ENCODE measurements at regions not wholly inside any gene's neighbourhood (a gene's known extent, or its start where the extent isn't known, plus 50 kb on each side); places are given as distances from the start of the nearest gene placed in this dataset.

DNA sequence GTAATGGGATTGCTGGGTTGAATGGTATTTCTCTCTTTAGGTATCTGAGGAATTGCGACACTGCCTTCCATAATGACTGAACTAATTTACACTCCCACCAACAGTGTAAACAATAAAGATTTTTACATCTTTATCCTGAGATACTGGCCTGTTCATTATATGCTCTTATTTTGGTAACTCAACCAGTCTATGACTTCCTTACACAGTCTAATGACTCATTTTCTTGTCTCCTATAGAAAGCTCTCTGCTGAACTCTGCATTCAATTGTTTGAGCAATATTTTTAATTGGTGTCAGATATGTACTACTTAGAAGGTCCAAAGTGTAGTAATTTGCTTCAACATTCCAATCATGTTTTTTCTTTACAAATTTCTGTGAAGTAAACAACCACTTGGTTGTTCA lies 1351.8 kb downstream of the FSCB start:
- Histone ChIP-seq H3K27ac (no peak overlapping the region), H3K4me1 (no peaks in the 10 kb centered on the region), H3K9me3 (no peaks in the 10 kb centered on the region), H3K27me3 (no peaks in the 10 kb centered on the region), H3K36me3 (no peaks in the 10 kb centered on the region), H3K4me3 (no peak overlapping the region)
- TF ChIP-seq, protein P1, sequence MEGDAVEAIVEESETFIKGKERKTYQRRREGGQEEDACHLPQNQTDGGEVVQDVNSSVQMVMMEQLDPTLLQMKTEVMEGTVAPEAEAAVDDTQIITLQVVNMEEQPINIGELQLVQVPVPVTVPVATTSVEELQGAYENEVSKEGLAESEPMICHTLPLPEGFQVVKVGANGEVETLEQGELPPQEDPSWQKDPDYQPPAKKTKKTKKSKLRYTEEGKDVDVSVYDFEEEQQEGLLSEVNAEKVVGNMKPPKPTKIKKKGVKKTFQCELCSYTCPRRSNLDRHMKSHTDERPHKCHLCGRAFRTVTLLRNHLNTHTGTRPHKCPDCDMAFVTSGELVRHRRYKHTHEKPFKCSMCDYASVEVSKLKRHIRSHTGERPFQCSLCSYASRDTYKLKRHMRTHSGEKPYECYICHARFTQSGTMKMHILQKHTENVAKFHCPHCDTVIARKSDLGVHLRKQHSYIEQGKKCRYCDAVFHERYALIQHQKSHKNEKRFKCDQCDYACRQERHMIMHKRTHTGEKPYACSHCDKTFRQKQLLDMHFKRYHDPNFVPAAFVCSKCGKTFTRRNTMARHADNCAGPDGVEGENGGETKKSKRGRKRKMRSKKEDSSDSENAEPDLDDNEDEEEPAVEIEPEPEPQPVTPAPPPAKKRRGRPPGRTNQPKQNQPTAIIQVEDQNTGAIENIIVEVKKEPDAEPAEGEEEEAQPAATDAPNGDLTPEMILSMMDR (IDR thresholded peaks at IDR 0.05) = no peak
- no peak for ATAC-seq
- intact Hi-C loops (cut with DNase I) = no loop called here
- WGBS, 4 donors = 82 to 96% (median 94%) methylated on average over 1 of the region's 1 CpG
- no peak for DNase-seq

DNA sequence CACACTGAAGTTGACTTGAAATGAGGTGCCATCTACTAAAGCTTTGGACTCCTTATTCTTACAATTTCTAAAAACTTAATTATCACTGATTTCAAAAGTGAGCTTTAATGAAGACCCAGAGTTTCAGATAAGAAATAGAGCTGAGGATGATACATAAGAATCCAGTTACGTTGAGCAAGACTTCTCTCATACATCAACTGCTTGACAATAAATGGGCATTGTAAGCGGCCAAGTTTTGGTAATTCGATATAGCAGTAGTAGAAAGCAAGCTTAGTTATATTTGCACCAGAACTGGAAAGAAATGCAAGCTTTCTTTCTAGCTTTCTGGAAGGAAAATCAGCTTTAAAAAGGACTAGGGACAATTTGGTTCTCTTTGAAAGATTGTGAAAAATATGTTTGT lies 1359.6 kb downstream of the FSCB start:
- DNase-seq = no peak
- intact Hi-C loops (cut with DNase I) = no loop called here
- Histone ChIP-seq H3K36me3 (no peaks in the 10 kb centered on the region), H3K27ac (no peak overlapping the region), H3K4me1 (no peaks in the 10 kb centered on the region), H3K4me3 (no peak overlapping the region), H3K27me3 (no peaks in the 10 kb centered on the region), H3K9me3 (no peaks in the 10 kb centered on the region)
- no peak for TF ChIP-seq POLR2A (IDR thresholded peaks at IDR 0.05)
- whole genome bisulfite sequencing, 4 donors = 68 to 81% (median 75%) methylated on average over 3 of the region's 3 CpGs
- no peak for ATAC-seq

DNA sequence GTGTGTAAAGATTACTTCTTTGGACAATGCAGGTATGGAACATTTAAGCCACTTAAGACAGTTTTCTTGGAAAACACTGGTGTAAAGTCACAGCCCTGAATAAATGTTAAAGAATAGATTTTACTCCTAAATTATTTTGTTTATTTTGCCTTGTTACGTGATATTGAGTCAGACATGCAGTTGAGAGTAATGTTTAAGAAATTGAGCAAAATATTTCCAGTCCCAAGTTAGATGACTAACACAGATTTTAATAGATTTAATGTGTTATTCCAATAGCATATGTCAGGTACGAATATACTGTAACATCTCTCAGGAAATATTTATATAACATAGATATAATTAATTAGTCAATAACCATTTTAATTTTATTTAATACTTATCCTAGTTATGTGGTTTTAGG lies 1361.7 kb downstream of the FSCB start:
- ATAC-seq (no peak), DNase-seq (no peak)
- Histone ChIP-seq H3K9me3 (no peaks in the 10 kb centered on the region), H3K4me1 (no peaks in the 10 kb centered on the region), H3K27ac (no peak overlapping the region), H3K27me3 (no peaks in the 10 kb centered on the region), H3K4me3 (no peak overlapping the region), H3K36me3 (no peaks in the 10 kb centered on the region)
- intact Hi-C loops (cut with DNase I) = no loop called here
- TF ChIP-seq, protein P1 (IDR thresholded peaks at IDR 0.05) = no peak
- TF ChIP-seq POLR2A (IDR thresholded peaks at IDR 0.05) = no peak
- 60 to 79% (median 68%) methylated on average over 2 of the region's 2 CpGs for whole genome bisulfite sequencing, 4 donors

DNA sequence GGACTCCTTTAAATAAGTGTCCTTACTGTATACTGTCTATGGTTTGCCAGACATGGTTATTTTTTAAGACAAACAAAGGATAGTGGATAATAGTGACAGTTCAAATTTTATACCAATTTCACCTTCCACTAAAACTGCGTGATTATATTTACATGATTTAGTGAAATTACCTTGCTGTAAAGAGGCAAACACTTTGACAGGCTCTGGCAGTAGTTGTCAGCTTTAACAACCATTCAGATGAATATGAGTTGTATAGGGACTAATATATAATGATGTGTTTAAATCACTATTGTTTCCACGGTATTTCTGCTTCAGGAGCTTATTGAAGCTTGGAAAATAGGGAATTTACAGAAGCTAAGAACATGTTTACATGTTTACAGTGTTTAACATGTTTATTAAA lies 1364.0 kb downstream of the FSCB start:
- H3K4me1 ChIP-seq = no peaks in the 10 kb centered on the region
- no peaks in the 10 kb centered on the region for H3K9me3 ChIP-seq
- TF ChIP-seq, protein P1 (IDR thresholded peaks at IDR 0.05) = no peak
- no peak for TF ChIP-seq POLR2A (IDR thresholded peaks at IDR 0.05)
- 75 to 84% (median 79%) methylated on average over 2 of the region's 2 CpGs for WGBS, 4 donors
- intact Hi-C loops (cut with DNase I) = no loop called here
- ATAC-seq = no peak
- H3K36me3 ChIP-seq = no peaks in the 10 kb centered on the region
- no peak overlapping the region for H3K27ac ChIP-seq
- no peak for DNase-seq
- H3K27me3 ChIP-seq = no peaks in the 10 kb centered on the region
- H3K4me3 ChIP-seq = no peak overlapping the region

DNA sequence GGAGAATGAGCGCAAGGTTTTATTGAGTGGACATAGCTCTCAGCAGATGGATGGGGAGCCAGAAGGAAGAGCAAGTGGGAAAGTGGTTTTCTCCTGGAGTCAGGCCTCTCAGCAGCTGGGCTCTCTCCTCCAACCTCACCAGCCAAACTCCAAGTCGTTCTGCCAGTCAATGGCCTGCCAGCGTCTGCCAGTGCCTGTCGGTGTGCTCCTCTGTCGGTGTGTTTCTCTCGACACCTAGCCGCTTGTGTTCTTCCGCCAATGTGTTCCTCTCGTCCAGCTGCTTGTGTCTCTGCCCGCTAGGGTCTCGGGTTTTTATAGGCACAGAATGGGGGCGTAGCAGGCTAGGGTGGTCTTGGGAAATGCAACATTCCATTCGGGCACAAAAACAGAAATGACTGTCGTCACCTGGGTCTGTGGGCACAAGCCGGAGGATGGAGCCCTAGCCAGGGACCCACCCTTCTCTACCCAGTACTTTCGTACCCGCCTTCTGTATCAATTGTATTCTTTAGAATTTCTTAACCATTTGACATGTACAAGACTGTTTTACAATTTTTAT lies 1365.4 kb downstream of the FSCB start:
- no peaks in the 10 kb centered on the region for H3K27me3 ChIP-seq
- DNase-seq = peak in 1 of 5 donors; percentile 12
- TF ChIP-seq POLR2A (IDR thresholded peaks at IDR 0.05) = no peak
- TF ChIP-seq, protein P1 (IDR thresholded peaks at IDR 0.05) = no peak
- intact Hi-C loops (cut with DNase I) = no loop called here
- no peak overlapping the region for H3K27ac ChIP-seq
- H3K4me1 ChIP-seq = no peaks in the 10 kb centered on the region
- WGBS, 4 donors = 89 to 91% (median 89%) methylated on average over 17 of the region's 17 CpGs
- H3K36me3 ChIP-seq = no peaks in the 10 kb centered on the region
- ATAC-seq = no peak
- H3K4me3 ChIP-seq = no peak overlapping the region
- peaks cover 0 to 4% (median 0%) of the 10 kb centered on the region in 12 donors for H3K9me3 ChIP-seq
